HG03064 (cell line): ENCODE measurements at regions not wholly inside any gene's neighbourhood (a gene's known extent, or its start where the extent isn't known, plus 50 kb on each side); places are given as distances from the start of the nearest gene placed in this dataset.
"Not testable (repeated sequence)": the region's sequence is repeated elsewhere in the genome, so short reads cannot be mapped to it uniquely, and the experiment has no call there.

ENCODE experiments used
- ATAC-seq: cut with Tn5 transposase; IDR thresholded peaks from one replicate; pipeline ENCODE4 v1.9.1; 2021; ENCODE audit warnings: low read depth; ENCODE audit not compliant: unreplicated experiment

- ATAC-seq = no peak
Observed at GRCh38 chr5:91288118-91288916, 94.8 kb downstream of the ARRDC3 start.

DNA sequence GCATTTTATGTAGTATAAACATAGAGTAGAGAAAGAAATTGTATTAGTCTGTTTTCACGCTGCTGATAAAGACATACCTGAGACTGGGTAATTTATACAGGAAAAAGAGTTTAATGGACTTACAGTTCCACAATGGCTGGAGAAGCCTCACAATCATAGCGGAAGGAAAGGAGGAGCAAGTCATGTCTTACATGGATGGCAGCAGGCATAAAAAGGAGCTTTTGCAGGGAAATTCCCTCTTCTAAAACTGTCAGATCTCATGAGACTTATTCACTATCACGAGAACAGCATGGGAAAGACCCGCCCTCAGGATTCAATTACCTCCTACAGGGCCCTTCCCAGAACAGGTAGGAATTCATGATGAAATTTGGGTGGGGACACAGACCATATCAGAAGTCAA, 98.1 kb downstream of the ARRDC3 start:
- ATAC-seq = not testable (repeated sequence)

- ATAC-seq = no peak
Observed at GRCh38 chr5:91283899-91284298, 99.2 kb downstream of the ARRDC3 start.

DNA sequence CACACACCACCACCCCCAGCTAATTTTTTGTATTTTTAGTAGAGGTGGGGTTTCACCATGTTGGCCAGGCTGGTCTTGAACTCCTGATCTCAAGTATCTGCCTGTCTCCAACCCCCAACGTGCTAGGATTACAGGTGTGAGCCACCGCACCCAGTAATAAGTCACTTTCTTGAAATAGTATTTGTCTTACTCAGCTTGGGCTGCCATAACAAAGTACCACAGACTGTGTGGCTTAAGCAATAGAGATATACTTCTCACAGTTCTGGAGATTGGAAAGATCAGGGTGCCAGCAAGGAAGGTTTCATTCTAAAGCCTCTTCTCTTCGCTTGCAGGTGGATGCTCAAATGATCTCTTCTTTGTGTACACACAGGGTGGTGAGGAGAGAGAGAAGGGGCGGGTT, 99.8 kb downstream of the ARRDC3 start:
- ATAC-seq = no peak

GRCh38 chr5:91282210-91282609, 100.9 kb downstream of the ARRDC3 start:
- no peak for ATAC-seq

DNA sequence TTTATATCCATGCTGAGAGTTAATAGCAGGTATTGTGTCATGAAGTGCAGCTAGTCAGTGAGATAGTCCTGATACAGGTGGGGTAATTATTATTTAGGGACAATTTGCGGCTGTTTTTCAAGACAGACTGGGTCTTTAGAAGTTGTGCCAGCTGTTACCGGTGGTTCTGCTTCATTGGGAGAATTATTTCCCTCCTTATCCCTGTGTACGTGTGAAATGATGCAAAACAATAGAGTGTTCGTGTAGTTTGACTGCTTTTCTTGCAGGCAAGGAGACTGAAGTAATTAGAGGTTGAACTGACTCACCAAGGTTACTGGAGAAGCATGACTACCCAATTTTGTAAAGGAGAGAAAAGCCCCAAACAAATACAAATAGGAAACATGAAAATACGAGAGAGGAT, 101.7 kb downstream of the ARRDC3 start:
- no peak for ATAC-seq

- peak; percentile 94 for ATAC-seq
Observed at GRCh38 chr5:91280362-91281269, 102.5 kb downstream of the ARRDC3 start.

- no peak for ATAC-seq
Observed at GRCh38 chr5:91277840-91278239, 105.3 kb downstream of the ARRDC3 start.

- ATAC-seq = no peak
Observed at GRCh38 chr5:91277093-91277626, 106.0 kb downstream of the ARRDC3 start.

DNA sequence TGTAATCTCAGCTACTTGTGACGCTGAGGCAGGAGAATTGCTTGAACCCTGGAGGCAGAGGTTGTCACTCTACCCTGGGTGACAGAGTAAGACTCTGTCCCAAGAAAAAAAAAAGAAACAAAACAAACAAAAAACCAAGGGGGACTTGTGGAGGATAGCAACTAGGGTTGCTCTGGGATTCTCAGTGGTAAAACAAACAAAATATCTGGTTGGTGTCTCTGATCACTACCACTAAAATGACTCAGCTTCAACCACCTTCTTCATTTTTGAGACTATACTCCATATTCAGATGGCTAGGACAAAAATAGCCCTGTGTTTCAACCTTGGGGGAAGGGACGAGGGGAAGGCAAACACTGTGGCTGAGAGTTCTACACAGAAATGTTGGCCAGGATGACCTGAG, 110.3 kb downstream of the ARRDC3 start:
- peak; percentile 86 for ATAC-seq

DNA sequence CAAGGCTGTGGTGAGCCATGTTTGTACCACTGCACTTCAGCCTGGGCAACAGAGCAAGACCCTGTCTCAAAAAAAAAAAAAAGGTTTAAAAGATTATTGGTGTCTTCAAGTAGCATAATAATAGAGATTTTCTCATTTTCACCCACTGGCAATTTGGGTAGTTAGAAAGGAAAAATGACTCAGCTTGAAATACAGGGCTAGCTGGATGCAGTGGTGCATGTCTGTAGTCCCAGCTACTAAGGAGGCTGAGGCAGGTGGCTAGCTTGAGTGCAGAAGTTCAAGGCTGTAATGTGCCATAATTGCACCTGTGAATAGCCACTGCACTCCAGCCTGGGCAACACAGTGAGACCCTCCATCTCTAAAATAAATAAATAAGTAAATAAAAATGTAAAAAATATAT, 111.1 kb downstream of the ARRDC3 start:
- ATAC-seq = peak; percentile 54

- no peak for ATAC-seq
Observed at GRCh38 chr5:91269198-91269597, 113.9 kb downstream of the ARRDC3 start.

GRCh38 chr5:91266184-91266705, 116.9 kb downstream of the ARRDC3 start:
- peak; percentile 71 for ATAC-seq

DNA sequence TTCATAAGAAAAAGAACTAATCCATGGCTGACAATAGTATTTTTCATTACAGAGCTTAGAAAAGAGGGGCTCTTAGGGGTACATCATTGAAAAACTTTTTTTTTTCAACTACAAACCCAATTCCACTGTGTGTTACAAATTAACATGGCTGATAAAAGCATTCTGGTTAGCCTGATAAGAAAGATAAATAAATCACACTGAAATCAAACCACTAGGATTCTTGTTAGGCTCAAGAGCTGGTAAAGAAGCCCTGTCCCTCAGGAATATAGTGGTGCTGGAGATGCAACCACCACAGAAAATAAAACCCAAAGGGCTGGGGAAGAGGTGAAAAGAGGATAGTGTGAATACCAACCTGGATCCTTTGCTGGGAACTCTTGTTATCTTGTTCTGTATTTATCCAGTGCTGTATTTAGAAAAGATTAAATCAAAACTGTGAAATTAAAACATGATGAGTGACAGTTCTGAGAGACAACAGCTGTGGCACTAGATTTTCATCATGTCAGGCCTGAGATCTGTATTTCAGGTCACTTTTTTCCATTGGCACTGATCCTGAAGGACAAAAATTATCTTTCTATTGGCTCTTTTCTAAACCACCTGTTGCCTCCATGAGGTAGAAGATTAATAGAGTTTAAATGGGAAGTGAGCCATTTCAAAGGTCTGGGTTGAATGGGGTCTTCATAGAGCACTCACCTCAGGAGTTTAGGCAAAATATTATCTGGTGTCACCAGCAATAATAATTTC, 118.6 kb downstream of the ARRDC3 start:
- ATAC-seq = no peak

GRCh38 chr5:91263898-91264297, 119.2 kb downstream of the ARRDC3 start:
- no peak for ATAC-seq

- ATAC-seq = no peak
Observed at GRCh38 chr5:91257301-91257700, 125.8 kb downstream of the ARRDC3 start.

GRCh38 chr5:91256142-91256524, 127.0 kb downstream of the ARRDC3 start:
- no peak for ATAC-seq

DNA sequence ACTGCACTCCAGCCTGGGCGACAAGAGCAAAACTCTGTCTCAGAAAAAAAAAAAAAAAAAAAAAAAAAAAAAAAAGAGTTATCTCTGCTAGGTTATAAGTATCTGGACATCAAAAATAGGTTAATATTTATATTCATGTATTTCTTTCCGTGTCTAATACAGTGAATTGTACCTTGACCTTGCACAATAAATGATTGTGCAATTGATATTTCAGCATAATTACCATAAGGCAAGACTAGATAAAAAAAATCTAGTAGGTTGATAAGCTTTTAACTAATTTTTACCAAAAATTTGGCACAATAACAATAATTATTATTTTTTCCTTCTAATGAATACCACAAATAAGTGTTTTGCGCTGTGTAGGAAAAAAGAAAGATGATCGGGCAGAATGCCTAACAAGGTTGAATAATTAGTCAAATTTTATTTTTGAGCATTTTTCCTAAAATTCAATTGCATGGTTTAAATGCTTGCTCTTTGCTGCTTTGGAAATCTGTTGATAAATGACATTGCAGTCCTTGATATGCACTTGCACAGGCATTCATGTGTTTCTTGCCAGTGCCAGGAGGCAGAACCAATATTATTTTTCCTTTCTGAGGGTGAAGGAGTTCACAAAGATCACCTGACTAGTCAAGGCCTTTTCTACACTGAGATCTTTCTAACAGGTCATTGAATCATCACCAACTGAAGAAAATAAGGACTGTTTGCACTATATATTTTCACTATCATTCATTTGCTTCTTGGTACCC, 127.5 kb downstream of the ARRDC3 start:
- ATAC-seq = no peak

- no peak for ATAC-seq
Observed at GRCh38 chr5:91252916-91253315, 130.2 kb downstream of the ARRDC3 start.

- no peak for ATAC-seq
Observed at GRCh38 chr5:91245871-91246270, 137.2 kb downstream of the ARRDC3 start.
